H9 (cell line): ENCODE measurements at regions not wholly inside any gene's neighbourhood (a gene's known extent, or its start where the extent isn't known, plus 50 kb on each side); places are given as distances from the start of the nearest gene placed in this dataset.
A peak's percentile ranks its signal among the peaks of the same experiment; 100 is the strongest.

Experiments used
- DNase-seq: peaks from one replicate; pipeline ENCODE4 v3.0.0-alpha.2; 2017
- H2AFZ ChIP-seq: one replicate; pipeline ENCODE4 v1.6.1; 2013; ENCODE audit warnings: mild to moderate bottlenecking, low read length, control low read depth, moderate library complexity
- H2AK5ac ChIP-seq: 2 replicates; pipeline ENCODE4 v1.6.1; 2013; ENCODE audit warnings: low read length, control low read depth, mixed read lengths; ENCODE audit not compliant: insufficient read length
- H2BK120ac ChIP-seq: one replicate; pipeline ENCODE4 v1.6.1; 2013; ENCODE audit warnings: low read depth, mild to moderate bottlenecking, low read length, control low read depth, inconsistent platforms; ENCODE audit not compliant: poor library complexity, severe bottlenecking
- H2BK12ac ChIP-seq: 2 replicates; pipeline ENCODE4 v1.6.1; 2013; ENCODE audit warnings: low read length, control low read depth, mixed read lengths, low read depth; ENCODE audit not compliant: insufficient read length
- H2BK15ac ChIP-seq: 2 replicates; pipeline ENCODE4 v1.6.1; 2013; ENCODE audit warnings: low read depth, low read length, control low read depth
- H2BK20ac ChIP-seq: one replicate; pipeline ENCODE4 v1.6.1; 2013; ENCODE audit warnings: low read depth, mild to moderate bottlenecking, low read length, control low read depth, inconsistent platforms; ENCODE audit not compliant: poor library complexity, severe bottlenecking
- H2BK5ac ChIP-seq: 2 replicates; pipeline ENCODE4 v1.6.1; 2013; ENCODE audit warnings: low read length, control low read depth, mixed read lengths; ENCODE audit not compliant: insufficient read length
- H3K14ac ChIP-seq: 2 replicates; pipeline ENCODE4 v1.6.1; 2013; ENCODE audit warnings: low read length, control low read depth; ENCODE audit not compliant: insufficient read depth
- H3K18ac ChIP-seq: 2 replicates; pipeline ENCODE4 v1.6.1; 2013; ENCODE audit warnings: low read depth, mild to moderate bottlenecking, mixed read lengths, low read length, control low read depth; ENCODE audit not compliant: insufficient read length
- H3K23ac ChIP-seq: 2 replicates; pipeline ENCODE4 v1.6.1; 2013; ENCODE audit warnings: low read length, control low read depth, mixed read lengths, low read depth; ENCODE audit not compliant: insufficient read length
- H3K23me2 ChIP-seq: 2 replicates; pipeline ENCODE4 v1.6.1; 2013; ENCODE audit warnings: low read depth, mild to moderate bottlenecking, mixed read lengths, low read length, control low read depth; ENCODE audit not compliant: insufficient read length, poor library complexity, severe bottlenecking
- H3K27ac ChIP-seq: 2 replicates; pipeline ENCODE4 v1.5.1; 2013; ENCODE audit warnings: low read length, control low read depth, mixed read lengths, low read depth; ENCODE audit not compliant: insufficient read length
- H3K27me3 ChIP-seq: 2 replicates; pipeline ENCODE4 v1.6.1; 2013; ENCODE audit warnings: low read length, control low read depth, inconsistent platforms; ENCODE audit not compliant: insufficient read depth
- H3K4ac ChIP-seq: 2 replicates; pipeline ENCODE4 v1.6.1; 2013; ENCODE audit warnings: low read depth, mild to moderate bottlenecking, control low read depth, inconsistent platforms, low read length, moderate library complexity
- H3K4me1 ChIP-seq: 2 replicates; pipeline ENCODE4 v1.6.1; 2013; ENCODE audit warnings: low read length, control low read depth, inconsistent platforms; ENCODE audit not compliant: insufficient read depth
- H3K4me2 ChIP-seq: 2 replicates; pipeline ENCODE4 v1.6.1; 2013; ENCODE audit warnings: low read length, control low read depth, mixed read lengths; ENCODE audit not compliant: insufficient read length, insufficient read depth
- H3K56ac ChIP-seq: 2 replicates; pipeline ENCODE4 v1.6.1; 2013; ENCODE audit warnings: low read depth, mild to moderate bottlenecking, mixed read lengths, low read length, control low read depth; ENCODE audit not compliant: insufficient read length
- H3K79me1 ChIP-seq: 2 replicates; pipeline ENCODE4 v1.6.1; 2013; ENCODE audit warnings: low read depth, mild to moderate bottlenecking, moderate library complexity, low read length, control low read depth, inconsistent platforms; ENCODE audit not compliant: insufficient read depth, poor library complexity, severe bottlenecking
- H3K79me2 ChIP-seq: 2 replicates; pipeline ENCODE4 v1.6.1; 2013; ENCODE audit warnings: low read length, control low read depth, inconsistent platforms; ENCODE audit not compliant: insufficient read depth
- H3K9ac ChIP-seq: 2 replicates; pipeline ENCODE4 v1.6.1; 2013; ENCODE audit warnings: low read length, control low read depth, mixed read lengths; ENCODE audit not compliant: insufficient read length; ENCODE audit errors: extremely low read depth
- H3K9me3 ChIP-seq: one replicate; pipeline ENCODE4 v1.6.1; 2013; ENCODE audit warnings: low read depth, low read length, inconsistent platforms; ENCODE audit not compliant: control insufficient read depth
- H3T11ph ChIP-seq: one replicate; pipeline ENCODE4 v1.6.1; 2013; ENCODE audit warnings: mild to moderate bottlenecking, low read length, control low read depth, inconsistent platforms
- H4K20me1 ChIP-seq: one replicate; pipeline ENCODE4 v1.6.1; 2013; ENCODE audit not compliant: control insufficient read depth, insufficient read length, insufficient read depth
- H4K5ac ChIP-seq: 2 replicates; pipeline ENCODE4 v1.6.1; 2013; ENCODE audit warnings: low read depth, mild to moderate bottlenecking, mixed read lengths, low read length, control low read depth; ENCODE audit not compliant: insufficient read length
- H4K8ac ChIP-seq: replicated peaks from 2 replicates; pipeline ENCODE4 v1.6.1; 2013; ENCODE audit warnings: low read length, control low read depth, mixed read lengths, low read depth; ENCODE audit not compliant: insufficient read length
- H4K91ac ChIP-seq: 2 replicates; pipeline ENCODE4 v1.6.1; 2013; ENCODE audit warnings: low read depth, mild to moderate bottlenecking, moderate library complexity, mixed read lengths, low read length, control low read depth; ENCODE audit not compliant: insufficient read length
- H3K27ac Mint-ChIP-seq, 3 experiments: 2 replicates in 2 of 3; 3 replicates in 1 of 3; pipeline ENCODE4 v1.8.0; 2020 to 2021; ENCODE audit warnings: mixed read lengths in 3 of 3, mild to moderate bottlenecking in 1 of 3, moderate library complexity in 1 of 3
- H3K27me3 Mint-ChIP-seq: 2 replicates; pipeline ENCODE4 v1.8.0; 2021; ENCODE audit warnings: low read depth, mild to moderate bottlenecking, moderate library complexity, mixed read lengths
- H3K36me3 Mint-ChIP-seq, 3 experiments: 2 replicates in 2 of 3; 3 replicates in 1 of 3; pipeline ENCODE4 v1.8.0; 2020 to 2021; ENCODE audit warnings: low read depth in 3 of 3, mixed read lengths in 3 of 3; ENCODE audit not compliant: insufficient read depth in 1 of 3
- H3K4me1 Mint-ChIP-seq, 2 experiments: 2 replicates each; pipeline ENCODE4 v1.8.0; 2020; ENCODE audit warnings: mixed read lengths in 2 of 2
- H3K4me3 Mint-ChIP-seq, 2 experiments: 2 replicates in 1 of 2; 3 replicates in 1 of 2; pipeline ENCODE4 v1.8.0; 2020 to 2021; ENCODE audit warnings: mild to moderate bottlenecking in 2 of 2, mixed read lengths in 2 of 2, moderate library complexity in 1 of 2
- H3K9me3 Mint-ChIP-seq, 2 experiments: 2 replicates in 1 of 2; 3 replicates in 1 of 2; pipeline ENCODE4 v1.8.0; 2020; ENCODE audit warnings: mild to moderate bottlenecking in 2 of 2, mixed read lengths in 2 of 2, moderate library complexity in 1 of 2
- CTCF ChIP-seq: fragments of 200-600 bp; sonication (generic); conservative IDR thresholded peaks from 3 replicates; pipeline ENCODE4 v1.8.0; 2021; ENCODE audit warnings: antibody characterized with exemption, mild to moderate bottlenecking
- WGBS: extraction: QIAGEN DNeasy Blood & Tissue Kit; methylation state at CpG from one replicate; pipeline ENCODE4 v1.1.7; 2013; ENCODE audit warnings: missing lambda C conversion rate, low lambda C conversion rate, mixed read lengths; ENCODE audit not compliant: insufficient read length; ENCODE audit errors: extremely low coverage; 5-methylcytosine and 5-hydroxymethylcytosine counted together

DNA sequence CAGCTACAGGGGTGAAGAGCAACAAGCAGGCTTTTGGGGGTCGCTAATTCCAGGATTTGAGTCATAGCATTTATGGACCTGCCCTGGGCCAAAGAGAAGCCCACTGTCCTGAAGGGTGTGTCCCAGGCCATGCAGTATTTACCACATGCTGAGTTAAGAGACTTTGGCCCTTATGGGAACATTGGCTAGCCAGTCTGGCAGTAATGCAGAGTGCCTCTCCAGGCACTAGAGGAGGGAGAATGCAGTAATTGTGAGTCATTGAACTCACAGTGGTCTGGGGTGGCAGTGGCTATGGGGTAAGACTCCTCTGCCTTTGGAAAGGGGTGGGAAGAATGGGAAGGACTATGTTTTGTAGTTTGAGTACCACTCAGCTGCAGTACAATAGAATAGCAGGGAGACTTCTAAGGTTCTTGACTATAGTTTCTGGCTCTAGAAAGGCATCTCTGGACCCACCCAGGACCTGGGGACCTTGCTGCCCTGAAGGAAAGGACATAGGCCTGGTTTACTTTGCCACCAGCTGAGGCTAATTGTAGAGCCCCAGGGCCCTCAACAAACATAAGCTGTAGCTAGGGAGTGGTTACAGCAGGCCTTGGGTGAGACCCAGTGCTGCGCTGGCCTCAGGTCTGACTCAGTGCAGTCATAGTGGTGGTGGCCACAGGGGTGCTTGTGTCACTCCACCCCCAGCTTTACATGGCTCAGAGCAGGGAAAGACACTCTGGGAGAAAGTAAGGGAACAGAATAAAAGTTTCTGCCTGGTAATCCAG, 520.9 kb downstream of the HTR1B start:
- Histone ChIP-seq H2AFZ (no peak overlapping the region), H2BK5ac (no peak overlapping the region), H3K27me3 (no peaks in the 10 kb centered on the region), H3K9me3 (no peaks in the 10 kb centered on the region), H4K8ac (no peak overlapping the region), H4K20me1 (no peaks in the 10 kb centered on the region), H3K23ac (no peak overlapping the region), H3K4me1 (no peaks in the 10 kb centered on the region), H2BK12ac (no peak overlapping the region), H2BK20ac (no peak overlapping the region), H2BK120ac (no peak overlapping the region), H3K18ac (no peak overlapping the region), H3K14ac (no peak overlapping the region), H3K4me2 (no peak overlapping the region), H3K23me2 (no peaks in the 10 kb centered on the region), H3K56ac (no peak overlapping the region), H3T11ph (no peak overlapping the region), H3K79me1 (no peaks in the 10 kb centered on the region), H3K9ac (no peak overlapping the region), H4K5ac (no peak overlapping the region), H2BK15ac (no peak overlapping the region), H3K79me2 (no peaks in the 10 kb centered on the region), H2AK5ac (no peak overlapping the region), H4K91ac (no peak overlapping the region), H3K4ac (no peak overlapping the region), H3K27ac (no peak overlapping the region)
- Mint-ChIP-seq H3K36me3 (no peaks in the 10 kb centered on the region), H3K9me3 (peaks cover 2 to 5% of the 10 kb centered on the region in 2 experiments; a peak in 4 of 5 replicates), H3K27me3 (no peaks in the 10 kb centered on the region), H3K4me1 (no peaks in the 10 kb centered on the region), H3K27ac (peak overlapping the region in 2 of 3 experiments; percentile 24 to 36; a peak in 1 of 7 replicates), H3K4me3 (no peak overlapping the region)
- WGBS = no CpG with 5 or more reads among the region's 2 CpGs
- DNase-seq = no peak
- TF ChIP-seq CTCF = no peak
